ENCODE measurements at regions not wholly inside any gene's neighbourhood (a gene's known extent, or its start where the extent isn't known, plus 50 kb on each side); places are given as distances from the start of the nearest gene placed in this dataset.
A peak's percentile ranks its signal among the peaks of the same experiment; 100 is the strongest.

- no peak overlapping the region for H3K4me3 ChIP-seq
- peaks cover 45% of the 10 kb centered on the region for H3K4me1 ChIP-seq (ENCODE audit: control insufficient read depth, insufficient read depth, low read length)
- BruUV-seq (replicated peaks), result no TSS peak
- TF ChIP-seq ZNF687 (IDR thresholded peaks at IDR 0.05) (0 out of 2 replicates have a peak, but pooled peaks have one; percentile 36), SPI1 (IDR thresholded peaks at IDR 0.05; ENCODE audit: borderline replicate concordance, insufficient read depth, low read depth, low read length) (peak; percentile 90), FOS (IDR thresholded peaks at IDR 0.05; ENCODE audit: borderline replicate concordance, extremely low read depth, insufficient read length) (no peak), EGR1 (IDR thresholded peaks at IDR 0.05; ENCODE audit: borderline replicate concordance in 1 of 2, low read depth in 2 of 2, low read length in 2 of 2) (no peak), MAX (IDR thresholded peaks at IDR 0.05; ENCODE audit: low read depth, low read length) (no peak), HDAC6 (IDR thresholded peaks at IDR 0.05; ENCODE audit: unreplicated experiment) (no peak), DPF2 (IDR thresholded peaks at IDR 0.05) (0 out of 2 replicates have a peak, but pooled peaks have one; percentile 36), NRF1 (conservative IDR thresholded peaks at IDR 0.05; ENCODE audit: low read depth, low read length) (no peak), TCF3 (IDR thresholded peaks at IDR 0.05; ENCODE audit: borderline replicate concordance, insufficient read depth, low read depth, low read length) (peak; percentile 57; the same call in 1 of the 2 replicates), IKZF2 (IDR thresholded peaks at IDR 0.05) (peak; percentile 59 to 67; a peak in 2 of 4 replicates), MTA2 (IDR thresholded peaks at IDR 0.05; ENCODE audit: low read depth) (peak; percentile 22; the same call in 1 of the 2 replicates), USF2 (IDR thresholded peaks at IDR 0.05; ENCODE audit: borderline replicate concordance, low read depth, low read length) (no peak), EED (IDR thresholded peaks at IDR 0.05; ENCODE audit: low read depth) (peak; percentile 63), KAT2A (conservative IDR thresholded peaks at IDR 0.05; ENCODE audit: control insufficient read depth, low read depth, low read length) (no peak), HDGF (IDR thresholded peaks at IDR 0.05) (no peak), E2F4 (IDR thresholded peaks at IDR 0.05; ENCODE audit: low read depth, low read length) (no peak)
Measured at GRCh38 chr17:37826497-37827430, 81.9 kb upstream of the HNF1B start.

More at GRCh38 chr17:37826497-37827430, 81.9 kb upstream of the HNF1B start:
- FAIRE-seq (no peak), ATAC-seq (peak; percentile 22), DNase-seq (ENCODE audit: low read depth, low spot score) (no peak)
- peak overlapping the region; percentile 41; the same call in 1 of the 2 replicates for H3K4me2 ChIP-seq (ENCODE audit: control insufficient read depth, insufficient read depth)
- intact Hi-C loops (cut with micrococcal nuclease; ENCODE audit: unreplicated experiment) (no loop called here), in situ Hi-C loops (cut with MboI) (loop anchor here (25.0 kb wide), 1 partner anchor 561 kb away; no protein-coding TSS in a partner anchor)
- SMC1A ChIA-PET (ENCODE audit: uncharacterized antibody, unreplicated experiment), result interaction anchor here (1.0 to 3.2 kb wide), 6 partner anchors 10 to 25 kb away, joined by 3 to 18 read pairs (median 4); no protein-coding TSS in a partner anchor
- H3K36me3 ChIP-seq (ENCODE audit: control insufficient read depth in 2 of 2, insufficient read depth in 2 of 2, low read length in 1 of 2), result no peaks in the 10 kb centered on the region
- CTCF ChIA-PET, result interaction anchor here (0.5 to 2.5 kb wide), 6 partner anchors 11 to 355 kb away, joined by 3 to 15 read pairs (median 4); no protein-coding TSS in a partner anchor
- POLR2A ChIA-PET, result interaction anchor here (1.1 to 1.4 kb wide), 2 partner anchors 12 to 61 kb away, joined by 3 to 4 read pairs; no protein-coding TSS in a partner anchor
- H2AFZ ChIP-seq (ENCODE audit: control insufficient read depth, low read depth, low read length), result peak overlapping the region; percentile 81
- no peaks in the 10 kb centered on the region for H4K20me1 ChIP-seq (ENCODE audit: control insufficient read depth, insufficient read depth)
- H3K27ac ChIP-seq (ENCODE audit: control insufficient read depth, insufficient read depth), result peak overlapping the region; percentile 0; the same call in 1 of the 2 replicates
- no peaks in the 10 kb centered on the region for H3K9me3 ChIP-seq (replicated peaks; ENCODE audit: control insufficient read depth, insufficient read depth, low read length)
- 30% methylated on average over 4 of the region's 4 CpGs for WGBS (ENCODE audit: insufficient coverage, insufficient replicate concordance, low lambda C conversion rate, missing lambda C conversion rate)
- no peaks in the 10 kb centered on the region for H3K27me3 ChIP-seq (replicated peaks in 1 of 2; ENCODE audit: control insufficient read depth in 2 of 2, insufficient read depth in 2 of 2, low read length in 1 of 2)
- no peak overlapping the region for H3K9ac ChIP-seq (ENCODE audit: control insufficient read depth, insufficient read depth, low read length)
- H3K79me2 ChIP-seq (ENCODE audit: control insufficient read depth, insufficient read depth, low read length), result no peaks in the 10 kb centered on the region
- RAD21 ChIA-PET (ENCODE audit: unreplicated experiment), result interaction anchor here (1.1 kb wide), 1 partner anchor 23 kb away, joined by 5 read pairs; no protein-coding TSS in a partner anchor

Measured in GM12878 (cell line).